PC-3 (cell line): ENCODE measurements at regions not wholly inside any gene's neighbourhood (a gene's known extent, or its start where the extent isn't known, plus 50 kb on each side); places are given as distances from the start of the nearest gene placed in this dataset.
"Not testable (repeated sequence)": the region's sequence is repeated elsewhere in the genome, so short reads cannot be mapped to it uniquely, and the experiment has no call there.

Experiments
- ATAC-seq: fragments of 200-7000 bp; cut with Tn5 transposase; 2 replicates; pipeline ENCODE4 v1.9.1; 2020; ENCODE audit warnings: mild to moderate bottlenecking, moderate library complexity
- BruUV-seq: library from RNA; stranded (reverse); fragments of 400-500 nt; replicated peaks from 2 replicates; lab custom pipeline; 2021; lab: Mats Ljungman, UMichigan
- CTCF ChIA-PET: fragments of 300-600 bp; sonication (Branson Sonifier 250); formaldehyde crosslinking; loops from one replicate; lab custom pipeline; 2022; ENCODE audit warnings: antibody characterized with exemption; lab: Charles Lee
- POLR2A ChIA-PET: fragments of 300-600 bp; sonication (Branson Sonifier 250); formaldehyde crosslinking; loops from one replicate; lab custom pipeline; 2022; ENCODE audit warnings: antibody characterized with exemption; ENCODE audit not compliant: unreplicated experiment; lab: Charles Lee
- DNase-seq: peaks from one replicate; pipeline ENCODE4 v3.0.0-alpha.2; 2015
- H2AFZ ChIP-seq: fragments of 300-600 bp; sonication (generic); 2 replicates; pipeline ENCODE4 v1.6.0; 2016; ENCODE audit warnings: antibody characterized with exemption, low read length
- H3F3A ChIP-seq: fragments of 300-600 bp; sonication (generic); one replicate; pipeline ENCODE4 v1.6.0; 2017; ENCODE audit warnings: antibody characterized with exemption, low read length, control low read depth, mild to moderate bottlenecking; ENCODE audit not compliant: unreplicated experiment
- H3K27ac ChIP-seq: fragments of 300-600 bp; sonication (generic); 2 replicates; pipeline ENCODE4 v1.5.1; 2016; ENCODE audit warnings: mild to moderate bottlenecking, low read length
- H3K27me3 ChIP-seq: fragments of 300-600 bp; sonication (generic); 2 replicates; pipeline ENCODE4 v1.6.1; 2016; ENCODE audit warnings: low read length, mixed read lengths
- H3K36me3 ChIP-seq: fragments of 300-600 bp; sonication (generic); 2 replicates; pipeline ENCODE4 v1.6.1; 2016; ENCODE audit warnings: low read depth, mixed run types, low read length, mixed read lengths
- H3K4me1 ChIP-seq: fragments of 300-600 bp; sonication (generic); 2 replicates; pipeline ENCODE4 v1.5.1; 2016; ENCODE audit warnings: low read length; ENCODE audit not compliant: insufficient read depth
- H3K4me2 ChIP-seq: fragments of 300-600 bp; sonication (generic); 2 replicates; pipeline ENCODE4 v1.6.0; 2016; ENCODE audit warnings: low read length
- H3K4me3 ChIP-seq: fragments of 300-600 bp; sonication (generic); 2 replicates; pipeline ENCODE4 v1.5.1; 2016; ENCODE audit warnings: mild to moderate bottlenecking, low read length, mixed read lengths
- H3K79me2 ChIP-seq: fragments of 300-600 bp; sonication (generic); 2 replicates; pipeline ENCODE4 v1.6.1; 2017; ENCODE audit warnings: low read length, mixed read lengths
- H3K9ac ChIP-seq: fragments of 300-600 bp; sonication (generic); 2 replicates; pipeline ENCODE4 v1.6.0; 2016; ENCODE audit warnings: mild to moderate bottlenecking, low read length
- H3K9me2 ChIP-seq: fragments of 300-600 bp; sonication (generic); replicated peaks from 2 replicates; pipeline ENCODE4 v1.6.1; 2016; ENCODE audit warnings: mixed run types, low read length, mixed read lengths
- H3K9me3 ChIP-seq: fragments of 300-600 bp; sonication (generic); 2 replicates; pipeline ENCODE4 v1.6.1; 2016; ENCODE audit warnings: low read length, mixed read lengths
- H4K20me1 ChIP-seq: fragments of 300-600 bp; sonication (generic); 2 replicates; pipeline ENCODE4 v1.6.1; 2016; ENCODE audit warnings: low read length, mixed read lengths
- CTCF ChIP-seq: fragments of 300-600 bp; sonication (generic); conservative IDR thresholded peaks from 2 replicates; pipeline ENCODE4 v1.5.1; 2017; ENCODE audit warnings: antibody characterized with exemption, low read depth, mild to moderate bottlenecking, low read length
- EZH2 ChIP-seq: fragments of 300-600 bp; sonication (generic); IDR thresholded peaks from one replicate; pipeline ENCODE4 v1.6.1; 2017; ENCODE audit warnings: antibody characterized with exemption, mild to moderate bottlenecking, low read length; ENCODE audit not compliant: unreplicated experiment
- EZH2phosphoT487 ChIP-seq: fragments of 300-600 bp; sonication (generic); IDR thresholded peaks from 2 replicates; pipeline ENCODE4 v1.6.1; 2018; ENCODE audit warnings: mild to moderate bottlenecking, antibody characterized with exemption, low read length, borderline replicate concordance
- intact Hi-C: fragments of 100-400 bp; cut with micrococcal nuclease; formaldehyde crosslinking; loops from 2 replicates; pipeline ENCODE4 v1.9.0; 2023

GRCh38 chr18:59799383-59800015 lies 100.3 kb upstream of the PMAIP1 start:
- POLR2A ChIA-PET, result no interaction called here
- BruUV-seq, result no TSS peak
- CTCF ChIA-PET, result no interaction called here
- Histone ChIP-seq H3K27me3 (no peaks in the 10 kb centered on the region), H3K27ac (no peak overlapping the region), H3K4me2 (no peak overlapping the region), H3F3A (no peaks in the 10 kb centered on the region), H3K36me3 (no peaks in the 10 kb centered on the region), H2AFZ (no peak overlapping the region), H3K4me1 (no peaks in the 10 kb centered on the region), H3K4me3 (no peak overlapping the region), H3K9ac (no peak overlapping the region), H3K9me3 (no peaks in the 10 kb centered on the region), H4K20me1 (no peaks in the 10 kb centered on the region), H3K79me2 (no peaks in the 10 kb centered on the region), H3K9me2 (no peaks in the 10 kb centered on the region)
- intact Hi-C loops, result no loop called here
- peak; percentile 22; the same call in 1 of the 2 replicates for ATAC-seq
- DNase-seq, result no peak
- TF ChIP-seq EZH2 (no peak), CTCF (no peak), EZH2phosphoT487 (no peak)

DNA sequence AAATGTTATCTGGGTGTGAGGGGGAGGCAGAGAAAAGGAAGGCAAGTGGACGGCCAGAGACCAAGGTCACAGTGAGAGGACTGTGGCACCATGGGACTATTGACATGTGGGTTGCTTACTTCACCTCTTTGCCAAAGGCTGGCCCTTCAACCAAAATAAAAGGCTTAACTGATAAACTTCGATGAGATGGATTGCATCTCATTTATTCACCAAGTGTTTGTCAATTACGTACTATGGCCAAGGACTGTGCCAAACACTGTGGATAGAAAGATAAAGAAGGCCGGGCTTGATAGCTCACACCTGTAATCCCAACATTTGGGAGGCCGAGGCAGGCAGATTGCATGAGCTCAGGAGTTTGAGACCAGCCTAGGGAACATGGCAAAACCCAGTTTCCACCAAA lies 98.7 kb upstream of the CCBE1 start:
- Histone ChIP-seq H3K27me3 (no peaks in the 10 kb centered on the region), H3K9me3 (no peaks in the 10 kb centered on the region), H3K4me1 (no peaks in the 10 kb centered on the region), H3F3A (no peaks in the 10 kb centered on the region), H3K9ac (no peak overlapping the region), H3K36me3 (no peaks in the 10 kb centered on the region), H3K4me2 (no peak overlapping the region), H3K9me2 (no peaks in the 10 kb centered on the region), H4K20me1 (no peaks in the 10 kb centered on the region), H3K4me3 (no peak overlapping the region), H3K79me2 (no peaks in the 10 kb centered on the region), H2AFZ (no peak overlapping the region), H3K27ac (no peak overlapping the region)
- TF ChIP-seq EZH2, result no peak
- TF ChIP-seq CTCF, result no peak
- no peak for TF ChIP-seq EZH2phosphoT487
- POLR2A ChIA-PET, result no interaction called here
- no peak for ATAC-seq
- DNase-seq, result no peak
- no TSS peak for BruUV-seq
- CTCF ChIA-PET, result no interaction called here
- intact Hi-C loops, result no loop called here

GRCh38 chr18:59792353-59792752 lies 95.1 kb upstream of the CCBE1 start:
- ChIA-PET POLR2A (no interaction called here), CTCF (no interaction called here)
- Histone ChIP-seq H3K4me2 (no peak overlapping the region), H3K9me3 (no peaks in the 10 kb centered on the region), H3K27ac (no peak overlapping the region), H3K9ac (no peak overlapping the region), H3K36me3 (no peaks in the 10 kb centered on the region), H3K4me3 (no peak overlapping the region), H3K9me2 (no peaks in the 10 kb centered on the region), H3K27me3 (no peaks in the 10 kb centered on the region), H3F3A (no peaks in the 10 kb centered on the region), H2AFZ (no peak overlapping the region), H3K4me1 (peaks cover 15% of the 10 kb centered on the region), H3K79me2 (no peaks in the 10 kb centered on the region), H4K20me1 (no peaks in the 10 kb centered on the region)
- ATAC-seq (no peak), DNase-seq (no peak)
- TF ChIP-seq EZH2phosphoT487, result no peak
- TF ChIP-seq EZH2, result no peak
- TF ChIP-seq CTCF, result no peak
- intact Hi-C loops, result no loop called here
- BruUV-seq, result no TSS peak

DNA sequence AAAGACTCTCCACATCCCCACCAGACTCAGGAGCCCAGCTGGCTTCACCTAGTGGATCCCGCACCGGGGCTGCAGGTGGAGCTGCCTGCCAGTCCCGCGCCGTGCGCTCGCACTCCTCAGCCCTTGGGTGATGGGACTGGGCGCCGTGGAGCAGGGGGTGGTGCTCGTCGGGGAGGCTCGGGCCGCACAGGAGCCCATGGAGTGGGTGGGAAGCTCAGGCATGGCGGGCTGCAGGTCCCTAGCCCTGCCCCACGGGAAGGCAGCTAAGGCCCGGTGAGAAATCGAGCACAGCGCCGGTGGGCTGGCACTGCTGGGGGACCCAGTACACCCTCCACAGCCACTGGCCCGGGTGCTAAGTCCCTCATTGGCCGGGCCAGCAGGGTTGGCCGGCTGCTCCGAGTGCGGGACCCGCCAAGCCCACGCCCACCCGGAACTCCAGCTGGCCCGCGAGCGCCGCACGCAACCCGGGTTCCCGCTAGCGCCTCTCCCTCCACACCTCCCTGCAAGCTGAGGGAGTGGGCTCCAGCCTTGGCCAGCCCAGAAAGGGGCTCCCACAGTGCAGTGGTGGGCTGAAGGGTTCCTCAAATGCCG lies 93.2 kb upstream of the CCBE1 start:
- H3K9ac ChIP-seq, H3K36me3 ChIP-seq, H3K27me3 ChIP-seq, H3K27ac ChIP-seq, H3F3A ChIP-seq, POLR2A ChIA-PET, H2AFZ ChIP-seq, H4K20me1 ChIP-seq, ATAC-seq, H3K4me2 ChIP-seq, H3K9me3 ChIP-seq, H3K79me2 ChIP-seq, H3K9me2 ChIP-seq, DNase-seq, H3K4me3 ChIP-seq, BruUV-seq, intact Hi-C loops, CTCF ChIA-PET: not testable (repeated sequence)
- peaks cover 15% of the 10 kb centered on the region for H3K4me1 ChIP-seq
